Upper lobe of left lung (tissue), 6 donors: ENCODE measurements at regions not wholly inside any gene's neighbourhood (a gene's known extent, or its start where the extent isn't known, plus 50 kb on each side); places are given as distances from the start of the nearest gene placed in this dataset.

ENCODE experiments used
- ATAC-seq, 2 donors: fragments of 200-7000 bp; cut with Tn5 transposase; one replicate each; pipeline ENCODE4 v1.9.1; 2022; ENCODE audit warnings: mild to moderate bottlenecking in 2 of 2, moderate library complexity in 2 of 2; ENCODE audit not compliant: low FRiP score in 2 of 2
- DNase-seq, 2 donors: peaks; one replicate each; pipeline ENCODE4 v3.0.0-alpha.2; 2019 to 2020
- H3K27ac ChIP-seq, 4 donors: fragments of 200-600 bp; sonication (generic); one replicate each; pipeline ENCODE4 v1.5.1; 2016 to 2019
- H3K27me3 ChIP-seq, 4 donors: fragments of 200-600 bp; sonication (generic); one replicate each; pipeline ENCODE4 v1.5.1; 2017 to 2019
- H3K36me3 ChIP-seq, 4 donors: fragments of 200-600 bp; sonication (generic); one replicate each; pipeline ENCODE4 v1.5.1; 2016 to 2019
- H3K4me1 ChIP-seq, 4 donors: fragments of 200-600 bp; sonication (generic); one replicate each; pipeline ENCODE4 v1.5.1; 2018 to 2019
- H3K4me3 ChIP-seq, 4 donors: fragments of 200-600 bp; sonication (generic); one replicate each; pipeline ENCODE4 v1.5.1; 2017 to 2019; ENCODE audit warnings: mild to moderate bottlenecking in 2 of 4, moderate library complexity in 1 of 4
- H3K9me3 ChIP-seq, 4 donors: fragments of 200-600 bp; sonication (generic); one replicate each; pipeline ENCODE4 v1.5.1; 2018 to 2019
- CTCF ChIP-seq, 6 experiments: fragments of 450-650 bp in 4 of 6; fragments of 200-600 bp in 2 of 6; sonication (generic) in 2 of 6; IDR thresholded peaks; one replicate each; pipeline ENCODE4 v1.5.1; 2016 to 2019; ENCODE audit warnings: antibody characterized with exemption in 6 of 6
- EP300 ChIP-seq, 4 donors: sonication (generic); formaldehyde crosslinking; IDR thresholded peaks; one replicate each; pipeline ENCODE4 v1.5.1; 2017; ENCODE audit warnings: antibody characterized with exemption in 4 of 4, control low read depth in 2 of 4
- POLR2A ChIP-seq, 4 donors: fragments of 450-650 bp; IDR thresholded peaks; one replicate each; pipeline ENCODE4 v1.5.1; 2016 to 2017; ENCODE audit warnings: antibody characterized with exemption in 4 of 4, mild to moderate bottlenecking in 2 of 4
- POLR2AphosphoS5 ChIP-seq, 2 donors: sonication (generic); formaldehyde crosslinking; IDR thresholded peaks; one replicate each; pipeline ENCODE4 v1.5.1; 2017; ENCODE audit warnings: antibody characterized with exemption in 2 of 2
- WGBS, 2 donors: methylation state at CpG; one replicate each; pipeline ENCODE4 v1.1.5; 2017 to 2018; 5-methylcytosine and 5-hydroxymethylcytosine counted together
- donor health status: DM: no; HTN: no; CAD: no; lungs with moderate emphysema.
- donor health status: DM: no; HTN: yes; CAD: no; lungs with severe emphysema.

GRCh38 chr2:200219309-200220113 lies 87.0 kb upstream of the SPATS2L start:
- Histone ChIP-seq H3K36me3 (no peaks in the 10 kb centered on the region), H3K27ac (no peak overlapping the region), H3K9me3 (no peaks in the 10 kb centered on the region), H3K4me1 (peaks cover 0 to 5% (median 1%) of the 10 kb centered on the region in 4 donors), H3K27me3 (no peaks in the 10 kb centered on the region), H3K4me3 (no peak overlapping the region)
- DNase-seq (no peak), ATAC-seq (no peak)
- WGBS, 2 donors: 58 to 77% methylated on average over 3 of the region's 3 CpGs
- TF ChIP-seq POLR2AphosphoS5 (IDR thresholded peaks at IDR 0.05) (no peak), POLR2A (IDR thresholded peaks at IDR 0.05) (no peak)

GRCh38 chr2:200220251-200220650 lies 86.2 kb upstream of the SPATS2L start:
- ATAC-seq: no peak
- no peaks in the 10 kb centered on the region for H3K9me3 ChIP-seq
- H3K27ac ChIP-seq: no peak overlapping the region
- 60 to 67% methylated on average over 4 of the region's 4 CpGs for WGBS, 2 donors
- DNase-seq: no peak
- H3K27me3 ChIP-seq: no peaks in the 10 kb centered on the region
- no peak overlapping the region for H3K4me3 ChIP-seq
- H3K4me1 ChIP-seq: peaks cover 0 to 5% (median 1%) of the 10 kb centered on the region in 4 donors
- H3K36me3 ChIP-seq: no peaks in the 10 kb centered on the region
- no peak for TF ChIP-seq POLR2AphosphoS5 (IDR thresholded peaks at IDR 0.05)
- no peak for TF ChIP-seq CTCF (IDR thresholded peaks at IDR 0.05)
- TF ChIP-seq EP300 (IDR thresholded peaks at IDR 0.05): no peak
- TF ChIP-seq POLR2A (IDR thresholded peaks at IDR 0.05): no peak

- no peaks in the 10 kb centered on the region for H3K36me3 ChIP-seq
- H3K4me1 ChIP-seq: peaks cover 0 to 5% (median 1%) of the 10 kb centered on the region in 4 donors
- TF ChIP-seq POLR2AphosphoS5 (IDR thresholded peaks at IDR 0.05) (no peak), EP300 (IDR thresholded peaks at IDR 0.05) (no peak), POLR2A (IDR thresholded peaks at IDR 0.05) (no peak), CTCF (IDR thresholded peaks at IDR 0.05) (no peak)
- 77 to 78% methylated on average over 4 of the region's 4 CpGs for WGBS, 2 donors
- no peak overlapping the region for H3K4me3 ChIP-seq
- H3K27ac ChIP-seq: no peak overlapping the region
- no peaks in the 10 kb centered on the region for H3K27me3 ChIP-seq
- no peak for ATAC-seq
- H3K9me3 ChIP-seq: no peaks in the 10 kb centered on the region
- DNase-seq: no peak
Measured at GRCh38 chr2:200221055-200221955, 85.2 kb upstream of the SPATS2L start.

- DNase-seq (no peak), ATAC-seq (no peak)
- no peak overlapping the region for H3K27ac ChIP-seq
- H3K27me3 ChIP-seq: no peaks in the 10 kb centered on the region
- no peaks in the 10 kb centered on the region for H3K36me3 ChIP-seq
- no peak overlapping the region for H3K4me3 ChIP-seq
- TF ChIP-seq CTCF (IDR thresholded peaks at IDR 0.05) (no peak), POLR2A (IDR thresholded peaks at IDR 0.05) (no peak), POLR2AphosphoS5 (IDR thresholded peaks at IDR 0.05) (no peak), EP300 (IDR thresholded peaks at IDR 0.05) (no peak)
- H3K4me1 ChIP-seq: peaks cover 0 to 7% (median 4%) of the 10 kb centered on the region in 4 donors
- H3K9me3 ChIP-seq: no peaks in the 10 kb centered on the region
- 56 to 61% methylated on average over 7 of the region's 7 CpGs for WGBS, 2 donors
Measured at GRCh38 chr2:200222791-200223190, 83.7 kb upstream of the SPATS2L start.

GRCh38 chr2:200223205-200223784 lies 83.2 kb upstream of the SPATS2L start:
- peak in 1 of 2 donors; percentile 16 for ATAC-seq
- Histone ChIP-seq H3K27ac (no peak overlapping the region), H3K4me1 (peaks cover 0 to 7% (median 4%) of the 10 kb centered on the region in 4 donors), H3K27me3 (no peaks in the 10 kb centered on the region), H3K4me3 (no peak overlapping the region), H3K36me3 (no peaks in the 10 kb centered on the region), H3K9me3 (no peaks in the 10 kb centered on the region)
- TF ChIP-seq POLR2A (IDR thresholded peaks at IDR 0.05): no peak
- TF ChIP-seq CTCF (IDR thresholded peaks at IDR 0.05): no peak
- TF ChIP-seq EP300 (IDR thresholded peaks at IDR 0.05): no peak
- TF ChIP-seq POLR2AphosphoS5 (IDR thresholded peaks at IDR 0.05): no peak
- 74 to 76% methylated on average over 3 of the region's 3 CpGs for WGBS, 2 donors
- no peak for DNase-seq
